Cardiac fibroblast (primary cell): ENCODE measurements at regions not wholly inside any gene's neighbourhood (a gene's known extent, or its start where the extent isn't known, plus 50 kb on each side); places are given as distances from the start of the nearest gene placed in this dataset.

Source experiments
- DNase-seq, 2 donors: peaks; one replicate each; pipeline versions ENCODE4 v3.0.0 to v3.0.0-alpha.2; 2010; ENCODE audit warnings: low read depth in 2 of 2
- H3K4me3 ChIP-seq, 2 donors: replicated peaks in 1 of 2; 1 replicate in 1 of 2; 2 replicates in 1 of 2; pipeline ENCODE4 v1.5.1; 2011; ENCODE audit warnings: low read depth in 2 of 2, low read length in 2 of 2, mild to moderate bottlenecking in 2 of 2, moderate library complexity in 1 of 2
- CTCF ChIP-seq: IDR thresholded peaks from one replicate; pipeline ENCODE4 v1.5.1; 2011; ENCODE audit warnings: low read depth, mild to moderate bottlenecking, low read length, inconsistent platforms

DNA sequence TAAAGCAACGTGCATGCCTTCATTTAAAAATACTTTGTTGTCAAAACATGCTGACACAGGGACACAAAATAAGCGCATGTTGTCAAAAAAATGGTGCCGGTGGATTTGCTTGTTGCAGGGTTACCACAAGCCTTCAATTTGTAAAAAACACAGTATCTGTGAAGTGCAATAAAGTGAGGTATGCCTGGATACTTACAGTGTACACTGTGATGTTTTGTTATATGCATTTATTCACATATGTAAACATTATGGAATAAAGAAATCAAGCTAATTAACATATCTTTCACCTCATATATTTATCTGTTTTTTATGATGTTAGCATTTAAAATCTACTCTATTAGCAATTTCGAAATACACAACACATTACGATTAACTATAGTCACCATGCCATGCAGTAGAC, 202.6 kb upstream of the FZD8 start:
- no peak overlapping the region for H3K4me3 ChIP-seq
- DNase-seq: no peak
- no peak for TF ChIP-seq CTCF

DNA sequence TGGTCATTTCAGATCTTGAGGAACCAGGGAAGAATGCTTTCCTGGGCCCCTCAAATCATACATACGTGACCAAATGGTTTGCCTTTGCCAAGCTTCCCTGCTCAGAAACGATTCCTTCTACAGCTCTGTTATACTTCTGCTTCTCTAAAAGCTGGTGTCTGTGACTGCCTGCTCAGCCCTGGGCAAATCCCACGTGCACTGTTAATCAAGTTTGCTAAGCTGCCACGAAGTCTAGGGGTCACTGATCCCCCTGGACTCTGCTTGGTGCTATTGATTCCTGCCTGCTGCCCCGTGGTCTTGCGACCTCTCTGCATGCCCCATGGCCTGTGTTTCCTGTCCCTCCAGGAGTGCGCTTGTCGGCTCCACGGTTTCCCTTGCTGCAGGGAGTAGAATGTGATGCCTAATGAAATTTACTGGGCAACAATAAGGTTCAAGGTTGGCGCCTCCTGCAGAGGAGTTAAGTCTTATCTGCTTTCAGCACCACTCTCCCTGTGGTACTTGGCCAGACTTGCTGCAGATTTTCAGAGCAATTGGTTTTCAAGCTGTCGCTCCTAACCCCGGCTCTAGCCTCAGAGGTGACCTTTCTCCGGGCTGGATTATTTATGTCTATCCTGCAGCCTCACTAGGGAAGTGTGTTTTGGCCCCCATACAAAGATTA, 201.6 kb upstream of the FZD8 start:
- peak in 1 of 2 donors; percentile 32 for DNase-seq
- no peak for TF ChIP-seq CTCF
- no peak overlapping the region for H3K4me3 ChIP-seq

DNA sequence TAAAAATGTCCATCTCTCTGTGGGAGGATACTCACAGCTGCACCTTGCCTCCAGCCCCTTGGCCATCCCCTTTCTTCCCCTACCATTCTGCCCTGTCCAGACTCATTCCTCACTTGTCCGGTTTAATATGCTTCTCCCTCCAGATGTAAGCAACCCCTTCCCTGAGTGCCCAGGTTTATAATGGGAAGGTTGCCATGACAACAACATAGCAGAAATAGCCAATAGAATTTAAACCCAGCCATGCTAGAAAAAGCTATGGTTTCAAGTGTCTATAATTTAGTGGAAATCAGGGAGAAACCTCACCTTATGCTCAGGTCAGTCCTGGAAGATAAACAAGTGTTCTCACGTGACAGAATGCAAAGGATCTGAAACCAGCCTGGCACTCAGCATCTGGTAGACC, 196.0 kb upstream of the FZD8 start:
- no peak for DNase-seq
- no peak for TF ChIP-seq CTCF
- no peak overlapping the region for H3K4me3 ChIP-seq

- no peak for TF ChIP-seq CTCF
- no peak for DNase-seq
- no peak overlapping the region for H3K4me3 ChIP-seq
Observed at GRCh38 chr10:35835545-35835944, 193.4 kb upstream of the FZD8 start.

DNA sequence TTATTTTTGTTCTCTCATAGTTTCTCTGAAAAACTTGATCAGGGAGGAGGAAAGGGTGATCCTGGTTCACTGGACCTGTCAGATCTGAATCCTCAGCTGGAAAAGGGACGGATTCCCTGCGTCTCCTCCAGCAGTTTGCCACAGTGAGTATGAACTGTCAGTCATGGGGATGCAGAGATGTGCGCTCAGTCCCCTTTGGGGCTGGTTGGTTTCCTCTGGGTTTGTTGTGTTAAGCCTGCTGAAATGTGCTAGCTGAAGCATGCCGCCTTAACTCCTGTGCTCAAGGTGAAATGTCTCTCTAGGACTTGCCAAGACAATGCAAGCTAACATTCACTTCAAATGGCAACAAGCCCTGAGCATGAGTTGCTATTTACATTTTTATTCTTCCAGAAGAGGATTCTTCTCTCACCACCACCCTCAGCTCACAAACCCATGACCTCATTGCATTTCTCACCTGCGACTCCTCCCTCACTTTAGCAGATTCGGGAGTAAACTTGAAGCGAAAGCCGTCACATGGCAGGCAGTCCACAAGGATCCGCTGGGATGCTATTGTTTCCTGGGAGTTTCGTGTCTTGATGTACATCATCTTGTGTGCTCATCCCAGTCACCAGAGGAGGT, 192.9 kb upstream of the FZD8 start:
- no peak for DNase-seq
- no peak overlapping the region for H3K4me3 ChIP-seq
- no peak for TF ChIP-seq CTCF

- DNase-seq: no peak
- no peak for TF ChIP-seq CTCF
- no peak overlapping the region for H3K4me3 ChIP-seq
Observed at GRCh38 chr10:35827783-35828182, 185.7 kb upstream of the FZD8 start.

GRCh38 chr10:35824704-35825103, 182.6 kb upstream of the FZD8 start:
- TF ChIP-seq CTCF: no peak
- no peak overlapping the region for H3K4me3 ChIP-seq
- no peak for DNase-seq
